Keratinocyte (primary cell): ENCODE measurements at regions not wholly inside any gene's neighbourhood (a gene's known extent, or its start where the extent isn't known, plus 50 kb on each side); places are given as distances from the start of the nearest gene placed in this dataset.

ENCODE experiments used
- DNase-seq: peaks from one replicate; pipeline ENCODE4 v3.0.0-alpha.2; 2011; ENCODE audit warnings: low read depth, missing footprints, low spot score
- FAIRE-seq: peaks from 2 replicates; lab custom pipeline; 2011; peaks lifted over from hg19 to GRCh38; lab: Jason Lieb, UNC
- H2AFZ ChIP-seq: 2 replicates; pipeline ENCODE4 v1.6.0; 2012; ENCODE audit warnings: low read length, control low read depth, inconsistent platforms; ENCODE audit not compliant: control insufficient read depth
- H3K27ac ChIP-seq: 2 replicates; pipeline ENCODE4 v1.5.1; 2011; ENCODE audit warnings: low read length; ENCODE audit not compliant: control insufficient read depth, insufficient read depth
- H3K27me3 ChIP-seq: 3 replicates; pipeline ENCODE4 v1.6.0; 2011; ENCODE audit warnings: low read length; ENCODE audit not compliant: control insufficient read depth, insufficient read depth; ENCODE audit errors: extremely low read depth
- H3K36me3 ChIP-seq, 2 experiments: 2 replicates in 1 of 2; 3 replicates in 1 of 2; pipeline ENCODE4 v1.5.1; 2011; ENCODE audit warnings: low read length in 2 of 2, mild to moderate bottlenecking in 1 of 2; ENCODE audit not compliant: control insufficient read depth in 2 of 2, insufficient read depth in 2 of 2; ENCODE audit errors: extremely low read depth in 1 of 2
- H3K4me1 ChIP-seq: 3 replicates; pipeline ENCODE4 v1.5.1; 2011; ENCODE audit warnings: low read length; ENCODE audit not compliant: control insufficient read depth, insufficient read depth; ENCODE audit errors: extremely low read depth
- H3K4me2 ChIP-seq: 3 replicates; pipeline ENCODE4 v1.6.0; 2011; ENCODE audit warnings: low read depth, low read length; ENCODE audit not compliant: control insufficient read depth, insufficient read depth; ENCODE audit errors: extremely low read depth
- H3K4me3 ChIP-seq, 3 experiments: fragments of 200-600 bp in 1 of 3; sonication (generic) in 1 of 3; 2 replicates in 2 of 3; 3 replicates in 1 of 3; pipeline ENCODE4 v1.5.1; 2011 to 2016; ENCODE audit warnings: low read length in 3 of 3, mild to moderate bottlenecking in 3 of 3, control low read depth in 2 of 3, inconsistent platforms in 1 of 3, low read depth in 1 of 3, mixed read lengths in 1 of 3, mixed run types in 1 of 3, moderate library complexity in 1 of 3; ENCODE audit not compliant: control insufficient read depth in 2 of 3, insufficient read depth in 2 of 3; ENCODE audit errors: extremely low read depth in 1 of 3
- H3K79me2 ChIP-seq: 2 replicates; pipeline ENCODE4 v1.6.0; 2012; ENCODE audit warnings: low read length; ENCODE audit not compliant: control insufficient read depth, insufficient read depth
- H3K9ac ChIP-seq: 3 replicates; pipeline ENCODE4 v1.6.0; 2011; ENCODE audit warnings: low read length; ENCODE audit not compliant: control insufficient read depth, insufficient read depth; ENCODE audit errors: extremely low read depth
- H3K9me1 ChIP-seq: 3 replicates; pipeline ENCODE4 v1.6.0; 2011; ENCODE audit warnings: low read length; ENCODE audit not compliant: control insufficient read depth, insufficient read depth; ENCODE audit errors: extremely low read depth
- H3K9me3 ChIP-seq: 2 replicates; pipeline ENCODE4 v1.5.1; 2012; ENCODE audit warnings: low read depth, low read length; ENCODE audit not compliant: control insufficient read depth
- H4K20me1 ChIP-seq: 3 replicates; pipeline ENCODE4 v1.6.0; 2011; ENCODE audit warnings: low read length; ENCODE audit not compliant: control insufficient read depth, insufficient read depth; ENCODE audit errors: extremely low read depth
- EZH2 ChIP-seq: IDR thresholded peaks from one replicate; pipeline ENCODE4 v1.6.1; 2012; ENCODE audit warnings: inconsistent platforms, mild to moderate bottlenecking, low read length, moderate library complexity
- dilution Hi-C: fragments of 300-500 bp; cut with MboI; formaldehyde crosslinking; loops from one replicate; pipeline ENCODE4 v1.7.0; 2020; ENCODE audit warnings: low sequenced_read_pairs; ENCODE audit not compliant: extremely low pct_ligation_motif_present
- TF ChIP-seq, protein P1 (sequence below), 3 experiments: IDR thresholded peaks in 1 of 3; conservative IDR thresholded peaks in 1 of 3; optimal IDR thresholded peaks in 1 of 3; 2 replicates in 2 of 3; 3 replicates in 1 of 3; pipeline versions ENCODE3 to v1.5.1; 2011; ENCODE audit warnings: low read length in 3 of 3, mild to moderate bottlenecking in 3 of 3, moderate library complexity in 2 of 3, control low read depth in 1 of 3, inconsistent platforms in 1 of 3; ENCODE audit not compliant: insufficient read depth in 2 of 3; ENCODE audit errors: extremely low read depth in 1 of 3

DNA sequence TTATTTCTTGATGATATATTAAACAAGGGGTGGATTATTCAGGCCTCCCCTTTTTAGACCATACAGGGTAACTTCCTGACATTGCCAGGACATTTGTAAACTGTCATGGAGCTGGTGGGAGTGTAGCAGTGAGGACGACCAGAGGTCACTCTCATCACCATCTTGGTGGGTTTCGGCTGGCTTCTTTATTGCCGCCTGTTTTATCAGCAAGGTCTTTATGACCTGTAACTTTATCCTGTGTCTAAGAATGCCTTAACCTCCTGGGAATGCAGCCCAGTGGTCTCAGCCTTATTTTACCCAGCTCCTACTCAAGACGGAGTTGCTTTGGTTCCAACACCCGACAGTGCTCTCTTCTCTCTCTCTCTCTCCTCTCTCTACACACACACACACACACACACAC lies 221.9 kb downstream of the C16orf95 start:
- DNase-seq (no peak), FAIRE-seq (no peak)
- H3K27ac ChIP-seq = no peak overlapping the region
- TF ChIP-seq, protein P1, sequence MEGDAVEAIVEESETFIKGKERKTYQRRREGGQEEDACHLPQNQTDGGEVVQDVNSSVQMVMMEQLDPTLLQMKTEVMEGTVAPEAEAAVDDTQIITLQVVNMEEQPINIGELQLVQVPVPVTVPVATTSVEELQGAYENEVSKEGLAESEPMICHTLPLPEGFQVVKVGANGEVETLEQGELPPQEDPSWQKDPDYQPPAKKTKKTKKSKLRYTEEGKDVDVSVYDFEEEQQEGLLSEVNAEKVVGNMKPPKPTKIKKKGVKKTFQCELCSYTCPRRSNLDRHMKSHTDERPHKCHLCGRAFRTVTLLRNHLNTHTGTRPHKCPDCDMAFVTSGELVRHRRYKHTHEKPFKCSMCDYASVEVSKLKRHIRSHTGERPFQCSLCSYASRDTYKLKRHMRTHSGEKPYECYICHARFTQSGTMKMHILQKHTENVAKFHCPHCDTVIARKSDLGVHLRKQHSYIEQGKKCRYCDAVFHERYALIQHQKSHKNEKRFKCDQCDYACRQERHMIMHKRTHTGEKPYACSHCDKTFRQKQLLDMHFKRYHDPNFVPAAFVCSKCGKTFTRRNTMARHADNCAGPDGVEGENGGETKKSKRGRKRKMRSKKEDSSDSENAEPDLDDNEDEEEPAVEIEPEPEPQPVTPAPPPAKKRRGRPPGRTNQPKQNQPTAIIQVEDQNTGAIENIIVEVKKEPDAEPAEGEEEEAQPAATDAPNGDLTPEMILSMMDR (optimal IDR thresholded peaks at IDR 0.05 in 1 of 3, IDR thresholded peaks at IDR 0.05 in 1 of 3, conservative IDR thresholded peaks at IDR 0.05 in 1 of 3; ENCODE audit: extremely low read depth in 1 of 3, insufficient read depth in 2 of 3, low read length in 3 of 3) = no peak
- no peak for TF ChIP-seq EZH2
- dilution Hi-C loops = no loop called here
- no peaks in the 10 kb centered on the region for H3K9me3 ChIP-seq
- no peak overlapping the region for H2AFZ ChIP-seq
- H3K9me1 ChIP-seq = no peaks in the 10 kb centered on the region
- H3K4me2 ChIP-seq = no peak overlapping the region
- no peaks in the 10 kb centered on the region for H3K4me1 ChIP-seq
- no peaks in the 10 kb centered on the region for H3K79me2 ChIP-seq
- H3K9ac ChIP-seq = no peak overlapping the region
- H4K20me1 ChIP-seq = no peaks in the 10 kb centered on the region
- H3K36me3 ChIP-seq = no peaks in the 10 kb centered on the region
- H3K27me3 ChIP-seq = no peaks in the 10 kb centered on the region
- H3K4me3 ChIP-seq = no peak overlapping the region

DNA sequence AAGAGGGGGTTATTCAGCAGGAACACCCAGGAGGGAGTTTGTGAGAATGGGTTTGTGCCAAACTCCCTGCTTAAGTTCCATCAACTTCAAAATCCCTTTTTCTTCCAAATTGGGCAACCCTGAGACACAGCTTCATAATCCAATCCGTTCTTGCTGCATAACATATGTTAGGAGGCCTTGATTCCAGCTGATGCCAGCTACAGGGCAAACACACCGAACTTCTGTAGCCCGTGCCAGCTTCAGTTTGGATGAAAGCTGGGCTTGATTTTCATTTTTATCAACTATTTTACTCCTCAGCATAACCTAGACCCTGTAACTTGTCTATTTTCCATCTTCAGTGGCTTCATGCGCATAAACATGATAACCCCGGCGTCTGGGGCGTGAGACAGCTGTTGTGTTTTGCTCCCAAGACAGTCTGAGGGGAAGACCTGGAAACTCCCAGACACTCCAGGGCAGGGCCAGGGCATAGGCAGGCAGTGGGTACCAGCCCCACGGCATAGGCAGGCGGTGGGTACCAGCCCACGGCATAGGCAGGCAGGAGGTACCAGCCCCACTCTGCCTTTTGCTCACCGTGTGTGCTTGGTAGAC lies 220.4 kb downstream of the C16orf95 start:
- dilution Hi-C loops = no loop called here
- Histone ChIP-seq H3K79me2 (no peaks in the 10 kb centered on the region), H3K27ac (no peak overlapping the region), H4K20me1 (no peaks in the 10 kb centered on the region), H3K9me3 (no peaks in the 10 kb centered on the region), H3K4me1 (no peaks in the 10 kb centered on the region), H3K36me3 (no peaks in the 10 kb centered on the region), H3K9me1 (no peaks in the 10 kb centered on the region), H3K4me3 (no peak overlapping the region), H2AFZ (no peak overlapping the region), H3K27me3 (no peaks in the 10 kb centered on the region), H3K4me2 (no peak overlapping the region), H3K9ac (no peak overlapping the region)
- FAIRE-seq (no peak), DNase-seq (no peak)
- no peak for TF ChIP-seq EZH2
- TF ChIP-seq, protein P1 (optimal IDR thresholded peaks at IDR 0.05 in 1 of 3, IDR thresholded peaks at IDR 0.05 in 1 of 3, conservative IDR thresholded peaks at IDR 0.05 in 1 of 3; ENCODE audit: extremely low read depth in 1 of 3, insufficient read depth in 2 of 3, low read length in 3 of 3) = no peak
